ENCODE measurements at regions not wholly inside any gene's neighbourhood (a gene's known extent, or its start where the extent isn't known, plus 50 kb on each side); places are given as distances from the start of the nearest gene placed in this dataset.
"Not testable (repeated sequence)": the region's sequence is repeated elsewhere in the genome, so short reads cannot be mapped to it uniquely, and the experiment has no call there.

DNA sequence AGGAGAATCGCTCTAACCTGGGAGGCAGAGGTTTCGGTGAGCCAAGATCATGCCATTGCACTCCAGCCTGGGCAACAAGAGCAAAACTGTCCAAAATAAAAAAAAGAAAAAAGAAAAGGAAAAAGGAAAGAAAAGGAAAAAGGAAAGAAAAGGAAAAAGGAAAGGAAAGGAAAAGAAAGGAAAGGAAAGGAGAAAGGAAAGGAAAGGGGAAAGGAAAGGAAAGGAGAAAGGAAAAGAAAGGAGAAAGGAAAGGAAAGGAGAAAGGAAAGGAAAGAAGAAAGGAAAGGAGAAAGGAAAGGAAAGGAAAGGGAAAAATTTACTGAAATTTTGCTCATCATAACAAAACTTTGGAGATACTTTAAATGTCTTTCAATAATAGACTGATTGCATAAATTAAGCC lies 391.3 kb upstream of the GYPC start:
- H3K9me3 ChIP-seq, result no peaks in the 10 kb centered on the region
- H3K36me3 ChIP-seq (ENCODE audit: low read depth), result no peaks in the 10 kb centered on the region
- intact Hi-C loops (cut with DNase I, micrococcal nuclease), result no loop called here
- H3K4me3 ChIP-seq, result no peak overlapping the region
- H3K4me1 ChIP-seq (ENCODE audit: low read depth), result no peaks in the 10 kb centered on the region
- TF ChIP-seq, protein P1, sequence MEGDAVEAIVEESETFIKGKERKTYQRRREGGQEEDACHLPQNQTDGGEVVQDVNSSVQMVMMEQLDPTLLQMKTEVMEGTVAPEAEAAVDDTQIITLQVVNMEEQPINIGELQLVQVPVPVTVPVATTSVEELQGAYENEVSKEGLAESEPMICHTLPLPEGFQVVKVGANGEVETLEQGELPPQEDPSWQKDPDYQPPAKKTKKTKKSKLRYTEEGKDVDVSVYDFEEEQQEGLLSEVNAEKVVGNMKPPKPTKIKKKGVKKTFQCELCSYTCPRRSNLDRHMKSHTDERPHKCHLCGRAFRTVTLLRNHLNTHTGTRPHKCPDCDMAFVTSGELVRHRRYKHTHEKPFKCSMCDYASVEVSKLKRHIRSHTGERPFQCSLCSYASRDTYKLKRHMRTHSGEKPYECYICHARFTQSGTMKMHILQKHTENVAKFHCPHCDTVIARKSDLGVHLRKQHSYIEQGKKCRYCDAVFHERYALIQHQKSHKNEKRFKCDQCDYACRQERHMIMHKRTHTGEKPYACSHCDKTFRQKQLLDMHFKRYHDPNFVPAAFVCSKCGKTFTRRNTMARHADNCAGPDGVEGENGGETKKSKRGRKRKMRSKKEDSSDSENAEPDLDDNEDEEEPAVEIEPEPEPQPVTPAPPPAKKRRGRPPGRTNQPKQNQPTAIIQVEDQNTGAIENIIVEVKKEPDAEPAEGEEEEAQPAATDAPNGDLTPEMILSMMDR (IDR thresholded peaks at IDR 0.05), result no peak
- DNase-seq (no peak), ATAC-seq (no peak)

DNA sequence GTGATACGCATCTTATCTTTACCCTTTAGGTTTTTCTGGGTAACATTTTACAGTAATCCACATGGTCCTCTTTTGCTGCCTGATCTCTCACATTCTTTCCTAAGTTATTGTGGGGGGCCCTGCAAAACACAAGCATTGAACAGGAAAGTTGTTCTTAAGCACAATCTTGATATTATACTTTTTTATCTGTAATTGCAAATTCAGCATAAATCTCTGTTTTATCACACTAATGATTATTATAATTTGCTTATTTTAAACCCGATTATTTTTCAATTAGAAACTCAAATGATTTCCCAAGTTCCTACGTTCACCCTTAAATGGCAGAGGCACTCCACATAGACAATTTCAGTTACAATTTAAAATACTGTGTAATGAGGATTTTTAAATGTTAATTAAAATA lies 386.0 kb upstream of the GYPC start:
- no peaks in the 10 kb centered on the region for H3K9me3 ChIP-seq
- TF ChIP-seq, protein P1 (IDR thresholded peaks at IDR 0.05), result no peak
- intact Hi-C loops (cut with DNase I, micrococcal nuclease), result no loop called here
- no peaks in the 10 kb centered on the region for H3K4me1 ChIP-seq (ENCODE audit: low read depth)
- DNase-seq (no peak), ATAC-seq (no peak)
- H3K4me3 ChIP-seq, result no peak overlapping the region
- no peaks in the 10 kb centered on the region for H3K36me3 ChIP-seq (ENCODE audit: low read depth)

DNA sequence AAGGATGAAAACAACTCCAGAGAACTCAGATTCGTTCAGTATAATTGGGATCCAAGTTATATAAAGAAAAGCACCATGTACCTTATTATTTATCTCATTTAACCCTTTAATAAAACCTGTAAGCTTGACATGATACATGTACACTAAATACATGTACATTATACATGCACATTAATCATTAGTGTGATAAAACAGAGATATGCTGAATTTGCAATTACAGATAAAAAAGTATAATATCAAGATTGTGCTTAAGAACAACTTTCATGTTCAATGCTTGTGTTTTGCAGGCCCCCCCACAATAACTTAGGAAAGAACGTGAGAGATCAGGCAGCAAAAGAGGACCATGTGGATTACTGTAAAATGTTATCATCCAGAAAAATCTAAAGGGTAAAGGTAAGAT lies 385.4 kb upstream of the GYPC start:
- no peak overlapping the region for H3K4me3 ChIP-seq
- TF ChIP-seq, protein P1 (IDR thresholded peaks at IDR 0.05), result no peak
- no peak for ATAC-seq
- DNase-seq, result no peak
- no peaks in the 10 kb centered on the region for H3K4me1 ChIP-seq (ENCODE audit: low read depth)
- H3K36me3 ChIP-seq (ENCODE audit: low read depth), result no peaks in the 10 kb centered on the region
- intact Hi-C loops (cut with DNase I, micrococcal nuclease), result no loop called here
- H3K9me3 ChIP-seq, result no peaks in the 10 kb centered on the region

DNA sequence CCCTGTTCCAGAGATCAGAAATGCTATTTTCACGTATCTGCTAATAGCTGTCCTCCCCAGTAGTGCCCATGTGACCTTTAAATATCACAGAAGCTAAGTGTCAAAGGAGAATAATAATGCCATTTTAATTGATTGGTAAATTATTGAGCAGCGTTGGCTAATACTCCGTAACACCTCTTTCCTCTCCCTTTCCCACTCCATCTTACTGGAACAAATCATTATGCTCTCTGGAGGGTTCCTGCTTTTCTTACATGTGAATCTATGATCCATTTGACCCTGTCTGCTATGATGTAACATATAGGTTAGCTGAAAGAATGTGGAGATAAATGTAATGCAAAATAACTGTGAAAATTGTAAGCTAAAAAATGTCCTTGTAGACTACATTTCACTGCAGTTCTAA lies 383.6 kb upstream of the GYPC start:
- TF ChIP-seq, protein P1 (IDR thresholded peaks at IDR 0.05), result no peak
- Histone ChIP-seq H3K4me3 (no peak overlapping the region), H3K4me1 (ENCODE audit: low read depth) (no peaks in the 10 kb centered on the region), H3K36me3 (ENCODE audit: low read depth) (no peaks in the 10 kb centered on the region), H3K9me3 (no peaks in the 10 kb centered on the region)
- ATAC-seq, result no peak
- no peak for DNase-seq
- intact Hi-C loops (cut with DNase I, micrococcal nuclease), result no loop called here

DNA sequence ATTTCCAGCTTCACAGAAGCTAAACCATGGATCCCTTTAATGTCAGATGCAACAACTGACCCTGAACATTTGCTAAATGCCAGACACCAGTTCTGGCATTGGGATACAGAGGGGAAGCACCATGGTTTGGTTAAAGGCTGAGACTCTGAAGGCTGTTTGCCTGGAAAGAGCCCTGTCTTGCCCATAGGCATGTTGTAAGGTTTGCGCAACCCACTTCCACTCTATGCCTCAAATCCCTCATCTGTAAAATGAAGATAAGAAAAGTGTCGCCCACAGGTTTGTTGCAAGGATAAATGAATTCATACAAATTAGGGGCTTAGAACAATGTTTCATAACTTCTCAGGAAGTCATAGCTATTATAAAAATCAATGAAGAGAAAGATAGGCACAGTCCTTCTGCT lies 380.9 kb upstream of the GYPC start:
- DNase-seq, result no peak
- Histone ChIP-seq H3K4me1 (ENCODE audit: low read depth) (no peaks in the 10 kb centered on the region), H3K9me3 (no peaks in the 10 kb centered on the region), H3K36me3 (ENCODE audit: low read depth) (no peaks in the 10 kb centered on the region), H3K4me3 (no peak overlapping the region)
- ATAC-seq, result no peak
- TF ChIP-seq, protein P1 (IDR thresholded peaks at IDR 0.05), result no peak
- intact Hi-C loops (cut with DNase I, micrococcal nuclease), result no loop called here

DNA sequence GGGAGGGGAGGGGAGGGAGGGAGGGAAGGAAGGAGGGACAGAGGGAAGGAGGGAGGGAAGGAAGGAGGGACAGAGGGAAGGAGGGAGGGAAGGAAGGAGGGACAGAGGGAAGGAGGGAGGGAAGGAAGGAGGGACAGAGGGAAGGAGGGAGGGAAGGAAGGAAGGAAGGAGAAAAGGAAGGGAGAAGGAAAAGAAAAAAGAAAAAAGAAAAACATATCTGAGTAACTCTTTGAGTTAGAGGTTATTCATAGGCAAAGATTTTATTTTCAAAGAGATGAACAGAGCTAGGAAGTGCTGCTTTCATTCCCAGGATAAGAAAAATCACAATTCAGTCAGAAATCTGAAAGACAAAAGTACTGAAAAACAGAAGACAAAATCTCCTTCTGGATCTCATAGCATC lies 379.7 kb upstream of the GYPC start:
- ATAC-seq; H3K36me3 ChIP-seq (ENCODE audit: low read depth); intact Hi-C loops (cut with DNase I, micrococcal nuclease); H3K4me3 ChIP-seq; H3K4me1 ChIP-seq (ENCODE audit: low read depth); H3K9me3 ChIP-seq; DNase-seq: not testable (repeated sequence)

Measured in mucosa of descending colon (tissue), 3 donors.